CD8-positive, alpha-beta memory T cell (primary cell): ENCODE measurements at regions not wholly inside any gene's neighbourhood (a gene's known extent, or its start where the extent isn't known, plus 50 kb on each side); places are given as distances from the start of the nearest gene placed in this dataset.

Experiments used
- CTCF ChIA-PET: fragments of 350-600 bp; sonication (Branson Sonifier 250); formaldehyde crosslinking; loops from one replicate; lab custom pipeline; 2021; ENCODE audit warnings: antibody characterized with exemption; lab: Charles Lee
- POLR2A ChIA-PET: fragments of 350-600 bp; sonication (Branson Sonifier 250); formaldehyde crosslinking; loops from one replicate; lab custom pipeline; 2021; ENCODE audit warnings: antibody characterized with exemption; lab: Charles Lee
- DNase-seq, 5 donors: peaks; one replicate each; pipeline versions ENCODE4 v3.0.0 to v3.0.0-alpha.2; 2020 to 2022; ENCODE audit warnings: mixed read lengths in 1 of 5
- H3K27ac ChIP-seq: one replicate; pipeline ENCODE4 v1.7.0; 2013; ENCODE audit warnings: low read depth, mild to moderate bottlenecking, low read length, moderate library complexity
- H3K27me3 ChIP-seq: 2 replicates; pipeline ENCODE4 v1.7.0; 2013; ENCODE audit warnings: low read length, mild to moderate bottlenecking; ENCODE audit not compliant: insufficient read depth, poor library complexity, severe bottlenecking
- H3K36me3 ChIP-seq: 2 replicates; pipeline ENCODE4 v1.7.0; 2013; ENCODE audit warnings: mild to moderate bottlenecking, low read length, moderate library complexity; ENCODE audit not compliant: insufficient read depth
- H3K4me1 ChIP-seq: 2 replicates; pipeline ENCODE4 v1.7.0; 2013; ENCODE audit warnings: mild to moderate bottlenecking, low read length, moderate library complexity; ENCODE audit not compliant: insufficient read depth
- H3K4me3 ChIP-seq: 2 replicates; pipeline ENCODE4 v1.7.0; 2013; ENCODE audit warnings: mild to moderate bottlenecking, low read length
- H3K9me3 ChIP-seq: 2 replicates; pipeline ENCODE4 v1.7.0; 2013; ENCODE audit warnings: mild to moderate bottlenecking, low read length
- H3K27ac Mint-ChIP-seq, 8 donors: one replicate each; pipeline ENCODE4 v1.8.0; 2020 to 2021; ENCODE audit warnings: mixed read lengths in 8 of 8, mild to moderate bottlenecking in 6 of 8, inconsistent platforms in 3 of 8, moderate library complexity in 3 of 8
- H3K27me3 Mint-ChIP-seq, 2 donors: one replicate each; pipeline ENCODE4 v1.8.0; 2020 to 2021; ENCODE audit warnings: mixed read lengths in 2 of 2, mild to moderate bottlenecking in 1 of 2, moderate library complexity in 1 of 2
- H3K36me3 Mint-ChIP-seq, 3 donors: one replicate each; pipeline ENCODE4 v1.8.0; 2020 to 2021; ENCODE audit warnings: mixed read lengths in 3 of 3, inconsistent platforms in 1 of 3, mild to moderate bottlenecking in 1 of 3
- H3K4me1 Mint-ChIP-seq, 3 donors: one replicate each; pipeline ENCODE4 v1.8.0; 2020 to 2021; ENCODE audit warnings: mixed read lengths in 3 of 3, inconsistent platforms in 1 of 3, mild to moderate bottlenecking in 1 of 3
- H3K4me3 Mint-ChIP-seq, 7 donors: one replicate each; pipeline ENCODE4 v1.8.0; 2020 to 2021; ENCODE audit warnings: mixed read lengths in 7 of 7, mild to moderate bottlenecking in 6 of 7, moderate library complexity in 4 of 7, inconsistent platforms in 2 of 7
- H3K9me3 Mint-ChIP-seq, 5 donors: one replicate each; pipeline ENCODE4 v1.8.0; 2020 to 2022; ENCODE audit warnings: mixed read lengths in 5 of 5, mild to moderate bottlenecking in 3 of 5, moderate library complexity in 2 of 5, inconsistent platforms in 1 of 5

- H3K36me3 Mint-ChIP-seq, result peaks cover 0 to 9% (median 3%) of the 10 kb centered on the region in 3 donors
- Histone ChIP-seq H3K36me3 (no peaks in the 10 kb centered on the region), H3K4me3 (no peak overlapping the region), H3K9me3 (no peaks in the 10 kb centered on the region), H3K27ac (no peak overlapping the region), H3K27me3 (no peaks in the 10 kb centered on the region), H3K4me1 (no peaks in the 10 kb centered on the region)
- ChIA-PET POLR2A (no interaction called here), CTCF (no interaction called here)
- H3K9me3 Mint-ChIP-seq, result no peaks in the 10 kb centered on the region
- H3K27me3 Mint-ChIP-seq, result no peaks in the 10 kb centered on the region
- DNase-seq, result no peak
- peak overlapping the region in 2 of 8 donors; percentile 18 to 73 for H3K27ac Mint-ChIP-seq
- H3K4me1 Mint-ChIP-seq, result peaks cover 27 to 42% (median 39%) of the 10 kb centered on the region in 3 donors
- no peak overlapping the region for H3K4me3 Mint-ChIP-seq
These were observed 503.5 kb downstream of the PCNX1 start for GRCh38 chr14:71410578-71411284.

- H3K4me3 Mint-ChIP-seq, result peak overlapping the region in 1 of 7 donors; percentile 47
- ChIA-PET POLR2A (no interaction called here), CTCF (no interaction called here)
- peak overlapping the region in 2 of 8 donors; percentile 2 to 73 for H3K27ac Mint-ChIP-seq
- no peaks in the 10 kb centered on the region for H3K27me3 ChIP-seq
- no peak for DNase-seq
- H3K27me3 Mint-ChIP-seq, result no peaks in the 10 kb centered on the region
- H3K4me1 Mint-ChIP-seq, result peaks cover 27 to 42% (median 36%) of the 10 kb centered on the region in 3 donors
- no peaks in the 10 kb centered on the region for H3K9me3 Mint-ChIP-seq
- H3K9me3 ChIP-seq, result no peaks in the 10 kb centered on the region
- no peak overlapping the region for H3K4me3 ChIP-seq
- H3K27ac ChIP-seq, result no peak overlapping the region
- peaks cover 0 to 9% (median 2%) of the 10 kb centered on the region in 3 donors for H3K36me3 Mint-ChIP-seq
- H3K4me1 ChIP-seq, result no peaks in the 10 kb centered on the region
- H3K36me3 ChIP-seq, result no peaks in the 10 kb centered on the region
These were observed 504.0 kb downstream of the PCNX1 start for GRCh38 chr14:71411285-71411595.

GRCh38 chr14:71411738-71412137 is 504.5 kb downstream of the PCNX1 start:
- Mint-ChIP-seq H3K9me3 (no peaks in the 10 kb centered on the region), H3K36me3 (peaks cover 0 to 9% (median 2%) of the 10 kb centered on the region in 3 donors), H3K27me3 (no peaks in the 10 kb centered on the region), H3K4me3 (no peak overlapping the region), H3K27ac (no peak overlapping the region), H3K4me1 (peaks cover 27 to 42% (median 36%) of the 10 kb centered on the region in 3 donors)
- H3K27me3 ChIP-seq, result no peaks in the 10 kb centered on the region
- ChIA-PET POLR2A (no interaction called here), CTCF (no interaction called here)
- H3K4me1 ChIP-seq, result no peaks in the 10 kb centered on the region
- DNase-seq, result no peak
- no peak overlapping the region for H3K27ac ChIP-seq
- no peaks in the 10 kb centered on the region for H3K36me3 ChIP-seq
- H3K9me3 ChIP-seq, result no peaks in the 10 kb centered on the region
- H3K4me3 ChIP-seq, result no peak overlapping the region

GRCh38 chr14:71414631-71415403 is 507.6 kb downstream of the PCNX1 start:
- Mint-ChIP-seq H3K9me3 (no peaks in the 10 kb centered on the region), H3K4me1 (peaks cover 20 to 24% (median 23%) of the 10 kb centered on the region in 3 donors), H3K36me3 (peaks cover 7 to 20% (median 9%) of the 10 kb centered on the region in 3 donors), H3K27ac (no peak overlapping the region), H3K4me3 (no peak overlapping the region), H3K27me3 (no peaks in the 10 kb centered on the region)
- Histone ChIP-seq H3K27ac (no peak overlapping the region), H3K4me1 (no peaks in the 10 kb centered on the region), H3K27me3 (no peaks in the 10 kb centered on the region), H3K36me3 (no peaks in the 10 kb centered on the region), H3K9me3 (no peaks in the 10 kb centered on the region), H3K4me3 (no peak overlapping the region)
- ChIA-PET POLR2A (no interaction called here), CTCF (no interaction called here)
- no peak for DNase-seq

GRCh38 chr14:71415404-71415690 is 508.1 kb downstream of the PCNX1 start:
- ChIA-PET POLR2A (no interaction called here), CTCF (no interaction called here)
- DNase-seq, result no peak
- Mint-ChIP-seq H3K27ac (no peak overlapping the region), H3K36me3 (peaks cover 7 to 20% (median 9%) of the 10 kb centered on the region in 3 donors), H3K4me1 (peaks cover 17 to 19% (median 19%) of the 10 kb centered on the region in 3 donors), H3K4me3 (no peak overlapping the region), H3K27me3 (no peaks in the 10 kb centered on the region), H3K9me3 (no peaks in the 10 kb centered on the region)
- no peaks in the 10 kb centered on the region for H3K4me1 ChIP-seq
- no peaks in the 10 kb centered on the region for H3K27me3 ChIP-seq
- no peaks in the 10 kb centered on the region for H3K9me3 ChIP-seq
- no peak overlapping the region for H3K27ac ChIP-seq
- no peak overlapping the region for H3K4me3 ChIP-seq
- H3K36me3 ChIP-seq, result no peaks in the 10 kb centered on the region

- H3K4me3 Mint-ChIP-seq, result no peak overlapping the region
- H3K9me3 Mint-ChIP-seq, result no peaks in the 10 kb centered on the region
- Histone ChIP-seq H3K36me3 (no peaks in the 10 kb centered on the region), H3K27me3 (no peaks in the 10 kb centered on the region), H3K9me3 (no peaks in the 10 kb centered on the region), H3K27ac (no peak overlapping the region), H3K4me1 (no peaks in the 10 kb centered on the region), H3K4me3 (no peak overlapping the region)
- peaks cover 9 to 11% (median 10%) of the 10 kb centered on the region in 3 donors for H3K4me1 Mint-ChIP-seq
- no peak for DNase-seq
- peaks cover 7 to 20% (median 12%) of the 10 kb centered on the region in 3 donors for H3K36me3 Mint-ChIP-seq
- peak overlapping the region in 2 of 8 donors; percentile 32 to 55 for H3K27ac Mint-ChIP-seq
- POLR2A ChIA-PET, result no interaction called here
- H3K27me3 Mint-ChIP-seq, result no peaks in the 10 kb centered on the region
- CTCF ChIA-PET, result no interaction called here
These were observed 509.1 kb downstream of the PCNX1 start for GRCh38 chr14:71416392-71416791.

DNA sequence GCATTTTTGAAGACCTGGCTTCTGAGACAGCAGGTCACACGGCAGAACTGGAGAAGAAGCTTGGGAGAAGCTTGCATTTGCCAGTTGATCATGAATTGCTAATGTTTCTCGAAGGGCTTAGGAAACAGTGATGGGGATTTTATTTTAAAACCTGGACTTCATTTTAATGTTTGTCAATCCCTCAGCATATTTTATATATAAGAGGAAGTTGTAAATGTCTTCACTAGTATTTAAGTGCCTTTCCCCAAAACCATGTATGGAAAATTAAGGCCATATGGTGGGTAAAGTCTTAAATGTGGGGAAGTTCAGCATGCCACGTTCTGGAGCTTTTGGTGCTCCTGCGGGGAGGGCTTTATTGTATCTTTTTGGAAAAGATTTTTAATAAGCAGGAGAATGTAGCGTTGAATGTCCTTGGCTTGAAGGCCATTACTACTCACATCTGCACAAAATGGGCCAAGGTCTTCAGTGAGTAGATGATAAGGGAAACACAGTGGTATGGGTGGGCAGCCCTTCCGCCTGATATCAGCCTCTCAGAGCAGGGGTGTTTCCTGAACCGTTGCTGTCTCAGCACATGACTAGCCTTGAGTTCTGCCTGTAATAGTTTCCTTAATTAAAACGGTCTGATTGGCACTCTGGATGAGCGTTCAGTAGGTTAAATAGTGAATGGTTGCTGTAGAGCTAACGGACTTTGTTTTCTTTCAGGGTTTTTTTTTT is 511.4 kb downstream of the PCNX1 start:
- Histone ChIP-seq H3K4me1 (no peaks in the 10 kb centered on the region), H3K27ac (no peak overlapping the region), H3K36me3 (no peaks in the 10 kb centered on the region), H3K27me3 (no peaks in the 10 kb centered on the region), H3K9me3 (no peaks in the 10 kb centered on the region), H3K4me3 (no peak overlapping the region)
- DNase-seq, result no peak
- CTCF ChIA-PET, result interaction anchor here (0.5 kb wide), 1 partner anchor 51 kb away, joined by 3 read pairs; no protein-coding TSS in a partner anchor
- H3K27me3 Mint-ChIP-seq, result no peaks in the 10 kb centered on the region
- POLR2A ChIA-PET, result no interaction called here
- peak overlapping the region in 2 of 8 donors; percentile 11 to 50 for H3K27ac Mint-ChIP-seq
- H3K36me3 Mint-ChIP-seq, result peaks cover 21 to 34% (median 24%) of the 10 kb centered on the region in 3 donors
- peaks cover 0 to 2% (median 0%) of the 10 kb centered on the region in 5 donors for H3K9me3 Mint-ChIP-seq
- no peak overlapping the region for H3K4me3 Mint-ChIP-seq
- H3K4me1 Mint-ChIP-seq, result no peaks in the 10 kb centered on the region

DNA sequence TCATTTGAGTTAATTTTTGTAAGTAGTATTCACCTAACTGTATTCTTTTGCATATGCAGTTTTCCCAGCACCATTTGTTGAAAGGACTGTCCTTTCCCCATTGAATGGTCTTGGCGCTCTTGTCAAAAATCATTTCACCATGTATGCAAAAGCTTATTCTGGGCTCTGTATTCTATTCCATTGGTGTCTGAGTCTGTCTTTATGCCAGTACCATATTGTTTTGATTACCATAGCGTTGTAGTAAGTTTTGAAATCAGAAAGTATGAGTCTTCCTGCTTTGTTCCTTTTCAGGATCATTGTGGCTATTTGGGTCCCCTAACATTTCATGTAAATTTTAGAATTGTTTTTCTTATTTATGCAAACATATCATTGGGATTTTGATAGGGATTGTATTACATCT is 508.7 kb upstream of the RGS6 start:
- ChIA-PET CTCF (no interaction called here), POLR2A (no interaction called here)
- no peak overlapping the region for H3K27ac ChIP-seq

More for the DNA sequence above, 508.7 kb upstream of the RGS6 start:
- DNase-seq, result no peak
- Mint-ChIP-seq H3K36me3 (peaks cover 40 to 61% (median 53%) of the 10 kb centered on the region in 3 donors), H3K27me3 (no peaks in the 10 kb centered on the region), H3K4me1 (peaks cover 0 to 17% (median 0%) of the 10 kb centered on the region in 3 donors), H3K9me3 (peaks cover 24 to 34% (median 29%) of the 10 kb centered on the region in 5 donors), H3K27ac (no peak overlapping the region), H3K4me3 (no peak overlapping the region)
- no peaks in the 10 kb centered on the region for H3K4me1 ChIP-seq
- H3K27me3 ChIP-seq, result no peaks in the 10 kb centered on the region
- H3K36me3 ChIP-seq, result no peaks in the 10 kb centered on the region
- no peak overlapping the region for H3K4me3 ChIP-seq
- peaks cover 3% of the 10 kb centered on the region for H3K9me3 ChIP-seq
